Loucy (cell line): ENCODE measurements at regions not wholly inside any gene's neighbourhood (a gene's known extent, or its start where the extent isn't known, plus 50 kb on each side); places are given as distances from the start of the nearest gene placed in this dataset.

Experiments used
- H2AFZ ChIP-seq: fragments of 200-600 bp; sonication (generic); 2 replicates; pipeline ENCODE4 v1.6.0; 2016; ENCODE audit warnings: antibody characterized with exemption, mild to moderate bottlenecking, low read length, moderate library complexity
- H3F3A ChIP-seq: fragments of 200-600 bp; 2 replicates; pipeline ENCODE4 v1.6.0; 2016; ENCODE audit warnings: antibody characterized with exemption, low read depth, mild to moderate bottlenecking
- H3K27me3 ChIP-seq: fragments of 200-600 bp; sonication (generic); 2 replicates; pipeline ENCODE4 v1.6.1; 2014; ENCODE audit warnings: low read length, mild to moderate bottlenecking; ENCODE audit not compliant: insufficient read depth, poor library complexity, severe bottlenecking
- H3K36me3 ChIP-seq: fragments of 200-600 bp; sonication (generic); 2 replicates; pipeline ENCODE4 v1.6.1; 2016; ENCODE audit warnings: low read length; ENCODE audit not compliant: insufficient read depth
- H3K4me1 ChIP-seq: fragments of 200-600 bp; sonication (generic); 2 replicates; pipeline ENCODE4 v1.5.1; 2014; ENCODE audit warnings: low read length, mild to moderate bottlenecking; ENCODE audit not compliant: insufficient read depth, poor library complexity, severe bottlenecking
- H3K4me2 ChIP-seq: fragments of 200-600 bp; sonication (generic); 2 replicates; pipeline ENCODE4 v1.6.0; 2014; ENCODE audit warnings: antibody characterized with exemption, low read length, low read depth, mild to moderate bottlenecking; ENCODE audit not compliant: poor library complexity, severe bottlenecking
- H3K4me3 ChIP-seq: fragments of 200-600 bp; sonication (generic); 2 replicates; pipeline ENCODE4 v1.5.1; 2014; ENCODE audit warnings: low read length, mild to moderate bottlenecking, mixed read lengths; ENCODE audit not compliant: poor library complexity, severe bottlenecking
- H3K79me2 ChIP-seq: fragments of 200-600 bp; sonication (generic); 2 replicates; pipeline ENCODE4 v1.6.1; 2014; ENCODE audit warnings: low read length; ENCODE audit not compliant: insufficient read depth
- H3K9ac ChIP-seq: fragments of 200-600 bp; sonication (generic); 2 replicates; pipeline ENCODE4 v1.6.0; 2014; ENCODE audit warnings: mild to moderate bottlenecking, low read depth, low read length, moderate library complexity; ENCODE audit not compliant: poor library complexity, severe bottlenecking
- H3K9me2 ChIP-seq: fragments of 200-600 bp; sonication (generic); replicated peaks from 2 replicates; pipeline ENCODE4 v1.6.1; 2016; ENCODE audit warnings: low read depth, low read length, mixed read lengths
- H3K9me3 ChIP-seq: fragments of 200-600 bp; sonication (generic); 2 replicates; pipeline ENCODE4 v1.6.1; 2014; ENCODE audit warnings: mild to moderate bottlenecking, antibody characterized with exemption, low read length, low read depth; ENCODE audit not compliant: insufficient read depth
- H4K20me1 ChIP-seq: fragments of 200-600 bp; sonication (generic); 2 replicates; pipeline ENCODE4 v1.6.0; 2014; ENCODE audit warnings: antibody characterized with exemption, low read length, mild to moderate bottlenecking; ENCODE audit not compliant: insufficient read depth, poor library complexity, severe bottlenecking
- EZH2phosphoT487 ChIP-seq: fragments of 200-600 bp; IDR thresholded peaks from 2 replicates; pipeline ENCODE4 v1.6.1; 2018; ENCODE audit warnings: antibody characterized with exemption, mild to moderate bottlenecking, moderate library complexity, borderline replicate concordance
- TF ChIP-seq, protein P1 (sequence below): fragments of 200-600 bp; sonication (generic); conservative IDR thresholded peaks from 2 replicates; pipeline ENCODE4 v1.5.1; 2014; ENCODE audit warnings: mild to moderate bottlenecking, antibody characterized with exemption, low read length

DNA sequence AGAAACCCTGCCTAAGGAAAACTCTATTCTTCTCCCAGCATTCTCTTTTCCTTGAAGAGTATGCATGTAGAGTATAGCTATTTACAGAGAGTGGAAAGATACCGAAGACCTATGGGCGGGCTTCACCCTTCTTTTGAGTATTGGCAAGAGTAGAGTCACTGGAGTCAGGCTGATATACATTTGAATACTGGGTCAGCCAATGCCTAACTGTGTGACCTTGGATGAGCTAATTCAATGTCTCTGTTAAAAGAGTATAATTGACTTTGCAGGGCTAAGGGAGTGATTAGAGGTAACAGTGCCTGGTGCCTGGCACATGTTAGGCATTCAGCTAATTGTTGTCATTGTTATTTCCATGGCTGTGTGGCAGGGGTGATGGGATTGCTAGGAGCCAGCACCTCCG is 75.6 kb downstream of the TUSC7 start:
- Histone ChIP-seq H3K79me2 (no peaks in the 10 kb centered on the region), H3K4me2 (no peak overlapping the region), H3K9me3 (no peaks in the 10 kb centered on the region), H2AFZ (no peak overlapping the region), H3K9me2 (no peaks in the 10 kb centered on the region), H4K20me1 (no peaks in the 10 kb centered on the region), H3F3A (no peaks in the 10 kb centered on the region), H3K9ac (no peak overlapping the region), H3K27me3 (no peaks in the 10 kb centered on the region), H3K4me3 (no peak overlapping the region), H3K4me1 (no peaks in the 10 kb centered on the region), H3K36me3 (no peaks in the 10 kb centered on the region)
- TF ChIP-seq EZH2phosphoT487 = no peak
- TF ChIP-seq, protein P1, sequence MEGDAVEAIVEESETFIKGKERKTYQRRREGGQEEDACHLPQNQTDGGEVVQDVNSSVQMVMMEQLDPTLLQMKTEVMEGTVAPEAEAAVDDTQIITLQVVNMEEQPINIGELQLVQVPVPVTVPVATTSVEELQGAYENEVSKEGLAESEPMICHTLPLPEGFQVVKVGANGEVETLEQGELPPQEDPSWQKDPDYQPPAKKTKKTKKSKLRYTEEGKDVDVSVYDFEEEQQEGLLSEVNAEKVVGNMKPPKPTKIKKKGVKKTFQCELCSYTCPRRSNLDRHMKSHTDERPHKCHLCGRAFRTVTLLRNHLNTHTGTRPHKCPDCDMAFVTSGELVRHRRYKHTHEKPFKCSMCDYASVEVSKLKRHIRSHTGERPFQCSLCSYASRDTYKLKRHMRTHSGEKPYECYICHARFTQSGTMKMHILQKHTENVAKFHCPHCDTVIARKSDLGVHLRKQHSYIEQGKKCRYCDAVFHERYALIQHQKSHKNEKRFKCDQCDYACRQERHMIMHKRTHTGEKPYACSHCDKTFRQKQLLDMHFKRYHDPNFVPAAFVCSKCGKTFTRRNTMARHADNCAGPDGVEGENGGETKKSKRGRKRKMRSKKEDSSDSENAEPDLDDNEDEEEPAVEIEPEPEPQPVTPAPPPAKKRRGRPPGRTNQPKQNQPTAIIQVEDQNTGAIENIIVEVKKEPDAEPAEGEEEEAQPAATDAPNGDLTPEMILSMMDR = no peak

DNA sequence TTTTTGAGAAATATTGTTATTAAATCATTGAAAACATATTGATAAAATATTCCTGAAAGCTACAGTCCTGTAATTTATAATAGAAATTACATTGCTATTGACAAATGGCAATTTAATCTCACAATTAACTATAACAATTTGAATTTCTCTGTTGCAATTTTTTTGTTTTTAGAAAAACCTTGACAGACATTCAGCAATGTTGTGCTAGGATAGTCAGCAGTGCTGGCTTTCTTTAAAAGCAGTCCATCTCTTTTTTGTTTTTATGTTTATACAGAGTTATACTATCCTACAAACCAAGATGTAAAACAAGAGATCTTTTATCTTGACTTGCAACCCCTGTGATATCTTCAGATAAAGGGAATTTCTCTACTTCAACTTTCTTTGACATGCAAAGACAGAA is 93.1 kb downstream of the TUSC7 start:
- no peak overlapping the region for H3K4me3 ChIP-seq

DNA sequence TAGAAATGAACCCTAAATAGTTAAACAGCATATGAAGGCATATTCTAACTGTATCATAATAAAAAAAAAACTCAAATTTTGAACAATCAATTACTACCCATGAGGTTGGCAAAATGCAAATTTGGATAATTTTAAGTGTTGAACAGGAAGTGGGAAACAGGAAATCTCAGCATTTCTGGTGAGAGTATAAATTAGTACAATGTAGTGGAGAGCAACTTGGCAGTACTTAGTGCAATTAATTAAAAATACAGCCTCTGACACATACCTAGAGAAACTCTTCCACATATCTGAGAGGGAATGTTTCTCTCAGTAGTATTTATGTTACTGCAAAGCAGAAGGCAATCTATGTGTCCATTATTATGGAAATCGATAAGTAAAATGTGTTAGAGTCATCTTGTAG is 96.8 kb downstream of the TUSC7 start:
- H2AFZ ChIP-seq = no peak overlapping the region
- H3K4me2 ChIP-seq = no peak overlapping the region
- H3K36me3 ChIP-seq = no peaks in the 10 kb centered on the region
- H3K4me1 ChIP-seq = no peaks in the 10 kb centered on the region
- H3K27me3 ChIP-seq = no peaks in the 10 kb centered on the region
- no peak for TF ChIP-seq EZH2phosphoT487
- TF ChIP-seq, protein P1 = no peak
- H3K9me2 ChIP-seq = no peaks in the 10 kb centered on the region
- no peaks in the 10 kb centered on the region for H4K20me1 ChIP-seq
- H3K79me2 ChIP-seq = no peaks in the 10 kb centered on the region
- H3F3A ChIP-seq = no peaks in the 10 kb centered on the region
- no peak overlapping the region for H3K4me3 ChIP-seq
- no peaks in the 10 kb centered on the region for H3K9me3 ChIP-seq
- no peak overlapping the region for H3K9ac ChIP-seq

More for the DNA sequence above, 93.1 kb downstream of the TUSC7 start:
- no peak overlapping the region for H2AFZ ChIP-seq
- H3K36me3 ChIP-seq = no peaks in the 10 kb centered on the region
- no peaks in the 10 kb centered on the region for H3K27me3 ChIP-seq
- H3K9me2 ChIP-seq = no peaks in the 10 kb centered on the region
- H3K79me2 ChIP-seq = no peaks in the 10 kb centered on the region
- H3K9ac ChIP-seq = no peak overlapping the region
- TF ChIP-seq, protein P1 = no peak
- TF ChIP-seq EZH2phosphoT487 = no peak
- H3K4me2 ChIP-seq = no peak overlapping the region
- H3K4me1 ChIP-seq = no peaks in the 10 kb centered on the region
- H3F3A ChIP-seq = no peaks in the 10 kb centered on the region
- no peaks in the 10 kb centered on the region for H3K9me3 ChIP-seq
- H4K20me1 ChIP-seq = no peaks in the 10 kb centered on the region
